Natural killer cell (primary cell): ENCODE measurements at regions not wholly inside any gene's neighbourhood (a gene's known extent, or its start where the extent isn't known, plus 50 kb on each side); places are given as distances from the start of the nearest gene placed in this dataset.

Experiments
- ATAC-seq, 3 donors: fragments of 150-1000 bp in 2 of 3; fragments of 200-7000 bp in 1 of 3; cut with Tn5 transposase; 1 replicate in 1 of 3; 2 replicates in 2 of 3; pipeline ENCODE4 v1.10.0; 2021; ENCODE audit warnings: mild to moderate bottlenecking in 2 of 3, moderate library complexity in 2 of 3
- DNase-seq, 2 donors: peaks; one replicate each; pipeline versions ENCODE4 v3.0.0 to v3.0.0-alpha.2; 2013 to 2021; ENCODE audit warnings: mixed read lengths in 1 of 2
- H3K27ac ChIP-seq: one replicate; pipeline ENCODE4 v1.5.1; 2013; ENCODE audit warnings: mild to moderate bottlenecking, low read length
- H3K27me3 ChIP-seq: one replicate; pipeline ENCODE4 v1.6.1; 2013; ENCODE audit warnings: low read length; ENCODE audit not compliant: control insufficient read depth, insufficient read depth
- H3K36me3 ChIP-seq: one replicate; pipeline ENCODE4 v1.6.1; 2013; ENCODE audit warnings: low read length; ENCODE audit not compliant: control insufficient read depth, insufficient read depth
- H3K4me1 ChIP-seq: one replicate; pipeline ENCODE4 v1.6.1; 2013; ENCODE audit warnings: low read length; ENCODE audit not compliant: control insufficient read depth, insufficient read depth
- H3K4me3 ChIP-seq: one replicate; pipeline ENCODE4 v1.5.1; 2013; ENCODE audit warnings: low read length
- H3K9me3 ChIP-seq: one replicate; pipeline ENCODE4 v1.6.1; 2013; ENCODE audit warnings: low read length; ENCODE audit not compliant: control insufficient read depth, insufficient read depth
- H3K27ac Mint-ChIP-seq, 2 donors: one replicate each; pipeline ENCODE4 v1.8.0; 2022; ENCODE audit warnings: mild to moderate bottlenecking in 2 of 2, mixed read lengths in 2 of 2, moderate library complexity in 1 of 2
- H3K27me3 Mint-ChIP-seq, 2 donors: one replicate each; pipeline ENCODE4 v1.8.0; 2022; ENCODE audit warnings: low read depth in 2 of 2, mixed read lengths in 2 of 2
- H3K36me3 Mint-ChIP-seq: one replicate; pipeline ENCODE4 v1.8.0; 2022; ENCODE audit warnings: mixed read lengths
- H3K4me1 Mint-ChIP-seq, 2 donors: one replicate each; pipeline ENCODE4 v1.8.0; 2022; ENCODE audit warnings: mixed read lengths in 2 of 2
- H3K4me3 Mint-ChIP-seq: one replicate; pipeline ENCODE4 v1.8.0; 2022; ENCODE audit warnings: mild to moderate bottlenecking, moderate library complexity, mixed read lengths
- H3K9me3 Mint-ChIP-seq, 2 donors: one replicate each; pipeline ENCODE4 v1.8.0; 2022; ENCODE audit warnings: mixed read lengths in 2 of 2
- CTCF ChIP-seq: fragments of 200-600 bp; IDR thresholded peaks from one replicate; pipeline ENCODE4 v1.8.0; 2022; ENCODE audit warnings: antibody characterized with exemption
- WGBS: methylation state at CpG from one replicate; pipeline ENCODE4 v1.1.7; 2013; ENCODE audit warnings: missing lambda C conversion rate; ENCODE audit not compliant: insufficient coverage; 5-methylcytosine and 5-hydroxymethylcytosine counted together
- intact Hi-C: fragments of 100-400 bp; cut with micrococcal nuclease; formaldehyde crosslinking; loops from one replicate; pipeline ENCODE4 v1.14.2; 2022

- H3K9me3 ChIP-seq = no peaks in the 10 kb centered on the region
- Mint-ChIP-seq H3K4me3 (no peak overlapping the region), H3K27me3 (peaks cover 12 to 37% of the 10 kb centered on the region in 2 donors), H3K36me3 (no peaks in the 10 kb centered on the region), H3K9me3 (no peaks in the 10 kb centered on the region), H3K27ac (no peak overlapping the region), H3K4me1 (no peaks in the 10 kb centered on the region)
- ATAC-seq = no peak
- H3K36me3 ChIP-seq = no peaks in the 10 kb centered on the region
- WGBS = 27% methylated on average over 3 of the region's 4 CpGs
- H3K27me3 ChIP-seq = peaks cover 3% of the 10 kb centered on the region
- TF ChIP-seq CTCF = no peak
- H3K27ac ChIP-seq = no peak overlapping the region
- H3K4me3 ChIP-seq = no peak overlapping the region
- no peak for DNase-seq
- intact Hi-C loops = no loop called here
- H3K4me1 ChIP-seq = no peaks in the 10 kb centered on the region
Measured at GRCh38 chr6:132959639-132960326, 145.4 kb downstream of the RPS12 start.

GRCh38 chr6:132960720-132961119 is 146.4 kb downstream of the RPS12 start:
- no peak overlapping the region for H3K4me3 ChIP-seq
- Mint-ChIP-seq H3K27me3 (peaks cover 12 to 37% of the 10 kb centered on the region in 2 donors), H3K4me3 (no peak overlapping the region), H3K9me3 (no peaks in the 10 kb centered on the region), H3K4me1 (no peaks in the 10 kb centered on the region), H3K36me3 (no peaks in the 10 kb centered on the region), H3K27ac (no peak overlapping the region)
- no peaks in the 10 kb centered on the region for H3K36me3 ChIP-seq
- no peak for TF ChIP-seq CTCF
- 35% methylated on average over 8 of the region's 8 CpGs for WGBS
- H3K9me3 ChIP-seq = no peaks in the 10 kb centered on the region
- peaks cover 3% of the 10 kb centered on the region for H3K27me3 ChIP-seq
- intact Hi-C loops = no loop called here
- DNase-seq (no peak), ATAC-seq (no peak)
- no peaks in the 10 kb centered on the region for H3K4me1 ChIP-seq
- no peak overlapping the region for H3K27ac ChIP-seq

- no peak overlapping the region for H3K27ac ChIP-seq
- H3K36me3 ChIP-seq = no peaks in the 10 kb centered on the region
- no peaks in the 10 kb centered on the region for H3K4me1 Mint-ChIP-seq
- H3K36me3 Mint-ChIP-seq = no peaks in the 10 kb centered on the region
- no peaks in the 10 kb centered on the region for H3K9me3 ChIP-seq
- H3K27me3 ChIP-seq = peaks cover 3% of the 10 kb centered on the region
- WGBS = 83% methylated on average over 3 of the region's 4 CpGs
- H3K27ac Mint-ChIP-seq = no peak overlapping the region
- DNase-seq (no peak), ATAC-seq (no peak)
- peaks cover 12 to 37% of the 10 kb centered on the region in 2 donors for H3K27me3 Mint-ChIP-seq
- no peaks in the 10 kb centered on the region for H3K9me3 Mint-ChIP-seq
- H3K4me3 ChIP-seq = no peak overlapping the region
- no peak for TF ChIP-seq CTCF
- H3K4me1 ChIP-seq = no peaks in the 10 kb centered on the region
- intact Hi-C loops = no loop called here
- no peak overlapping the region for H3K4me3 Mint-ChIP-seq
Measured at GRCh38 chr6:132961122-132961521, 146.8 kb downstream of the RPS12 start.

GRCh38 chr6:132961610-132962009 is 147.2 kb downstream of the RPS12 start:
- Mint-ChIP-seq H3K9me3 (no peaks in the 10 kb centered on the region), H3K27me3 (peaks cover 12 to 37% of the 10 kb centered on the region in 2 donors), H3K36me3 (no peaks in the 10 kb centered on the region), H3K4me3 (no peak overlapping the region), H3K4me1 (no peaks in the 10 kb centered on the region), H3K27ac (no peak overlapping the region)
- 66% methylated on average over 5 of the region's 5 CpGs for WGBS
- Histone ChIP-seq H3K27ac (no peak overlapping the region), H3K4me1 (no peaks in the 10 kb centered on the region), H3K36me3 (no peaks in the 10 kb centered on the region), H3K27me3 (peaks cover 3% of the 10 kb centered on the region), H3K4me3 (no peak overlapping the region), H3K9me3 (no peaks in the 10 kb centered on the region)
- intact Hi-C loops = loop anchor here (2.0 kb wide), 1 partner anchor 431 kb away; no protein-coding TSS in a partner anchor
- peak in 1 of 2 donors; percentile 2 for DNase-seq
- no peak for ATAC-seq
- no peak for TF ChIP-seq CTCF
